Ammon's horn (tissue), 1 donor: ENCODE measurements at regions not wholly inside any gene's neighbourhood (a gene's known extent, or its start where the extent isn't known, plus 50 kb on each side); places are given as distances from the start of the nearest gene placed in this dataset.

Source experiments
- DNase-seq: peaks from one replicate; pipeline ENCODE4 v3.0.0-alpha.2; 2016; ENCODE audit warnings: low spot score

DNA sequence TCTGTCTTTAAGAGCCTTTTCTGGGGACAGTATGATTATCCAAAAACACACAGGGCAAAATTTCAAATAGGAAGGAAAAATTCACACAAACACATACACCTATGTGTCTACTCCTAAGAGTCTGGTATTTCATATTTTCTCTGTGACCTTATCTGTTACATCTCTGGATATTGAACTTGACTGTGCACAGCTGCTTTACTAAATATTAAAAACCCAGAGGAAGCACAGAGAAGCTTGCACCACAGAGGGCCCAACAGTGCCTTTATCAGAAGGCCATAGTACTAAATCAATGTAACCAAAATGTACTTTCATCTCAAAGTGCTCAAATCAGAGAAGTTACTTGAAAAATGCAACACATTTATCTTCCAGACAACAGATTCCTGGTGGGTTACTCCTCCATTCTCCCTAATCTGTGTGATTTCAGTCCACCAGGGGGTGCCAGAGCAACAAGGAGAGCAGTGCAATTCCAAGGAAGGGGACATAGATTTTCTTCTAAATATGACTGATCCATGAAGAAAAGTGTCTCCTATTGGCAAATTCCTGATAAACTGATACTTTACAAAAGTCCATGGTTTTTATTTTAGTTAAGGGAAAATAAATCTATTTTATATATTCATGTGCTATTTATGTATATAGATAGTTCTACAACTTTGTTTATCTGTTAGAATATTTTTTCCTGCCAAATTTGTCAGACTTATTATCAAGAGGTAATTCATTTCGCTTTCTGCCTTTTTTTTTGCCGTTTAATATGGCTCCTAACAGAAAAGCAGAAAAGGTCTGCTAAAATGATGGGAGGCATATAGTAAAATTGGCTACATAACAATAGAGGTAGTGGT lies 617.6 kb downstream of the LRFN5 start:
- DNase-seq: peak; percentile 79

DNA sequence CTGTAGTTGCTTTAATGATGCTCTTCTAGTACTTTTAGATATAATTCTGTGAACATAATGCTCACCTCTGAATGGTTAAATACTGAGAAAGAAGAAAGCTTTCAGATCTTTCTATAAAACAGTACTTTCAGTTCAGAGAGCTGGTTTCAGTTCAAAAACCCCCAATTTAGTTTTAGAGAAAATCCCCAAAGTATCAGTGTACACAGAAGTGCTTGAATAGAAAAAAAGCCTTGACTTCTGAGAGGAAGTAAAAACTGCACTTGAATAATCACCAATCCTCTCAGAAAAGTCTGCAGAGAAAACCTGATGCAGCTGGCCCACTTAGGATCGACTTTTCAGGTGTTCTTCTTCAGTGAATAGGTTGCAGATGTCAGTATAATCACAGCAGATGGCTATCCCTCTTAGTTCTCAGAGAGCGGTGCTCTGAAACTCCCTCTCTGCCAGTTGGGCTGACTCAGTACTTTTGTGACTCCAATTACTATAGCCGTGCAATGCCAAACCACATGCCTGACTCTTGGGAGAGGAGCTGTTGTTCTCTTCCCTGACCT lies 616.3 kb downstream of the LRFN5 start:
- peak; percentile 64 for DNase-seq

DNA sequence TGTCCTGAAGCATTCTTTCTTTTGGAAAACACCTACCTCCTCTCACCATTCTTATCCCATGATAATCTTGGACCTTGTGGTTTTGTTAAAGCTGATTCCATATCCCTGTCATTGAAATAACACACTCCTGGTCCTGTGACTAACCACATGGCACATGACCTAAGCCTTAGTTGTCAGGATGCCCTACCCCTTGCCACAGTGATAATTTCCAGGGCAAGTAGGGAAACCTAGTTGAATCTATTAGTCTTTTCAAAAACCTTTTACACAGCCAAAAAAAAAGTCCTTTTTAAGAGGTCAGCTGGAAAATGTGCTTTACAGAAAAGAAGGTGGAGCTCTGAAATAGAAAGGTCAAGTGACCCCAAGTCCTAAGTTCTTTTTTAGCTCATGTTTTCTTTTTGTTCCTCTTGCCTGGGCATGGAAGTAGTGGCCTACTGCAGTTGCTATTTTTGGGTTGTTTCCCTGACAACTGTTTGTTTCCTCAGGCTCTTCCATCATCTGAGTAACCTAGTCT lies 608.4 kb downstream of the LRFN5 start:
- DNase-seq: peak; percentile 43

DNA sequence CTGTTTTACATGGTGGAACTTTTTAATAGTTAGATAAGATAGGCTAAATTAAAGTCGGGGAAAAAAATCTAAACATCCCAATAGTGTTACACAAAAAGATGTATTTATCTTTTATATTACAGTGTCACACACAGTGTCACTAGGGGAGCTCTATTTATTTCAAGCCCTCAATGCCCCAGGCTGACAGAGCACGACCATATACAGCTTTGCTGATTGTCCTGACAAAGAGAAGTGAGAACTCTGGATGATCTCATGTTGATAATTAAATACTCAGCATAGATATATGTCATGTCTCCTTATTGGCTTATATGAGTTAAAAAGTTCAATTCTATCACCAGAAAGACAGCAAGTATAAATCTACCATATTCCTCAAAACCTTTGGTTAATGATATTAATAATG lies 594.3 kb downstream of the LRFN5 start:
- DNase-seq: no peak

DNA sequence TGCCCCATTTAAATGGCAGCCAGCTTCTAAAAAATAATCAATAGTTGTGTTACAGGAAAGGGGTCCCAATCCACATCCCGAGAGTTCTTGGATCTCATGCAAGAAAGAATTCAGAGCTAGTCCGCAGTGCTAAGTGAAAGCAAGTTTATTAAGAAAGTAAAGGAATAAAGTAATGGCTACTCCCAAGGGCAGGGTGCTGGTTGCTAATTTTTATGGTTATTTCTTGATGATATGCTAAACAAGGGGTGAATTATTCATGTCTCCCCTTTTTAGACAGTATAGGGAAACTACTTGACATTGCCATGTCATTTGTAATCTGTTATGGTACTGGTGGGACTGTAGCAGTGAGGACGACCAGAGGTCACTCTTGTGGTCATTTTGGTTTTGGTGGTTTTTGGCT lies 591.3 kb downstream of the LRFN5 start:
- DNase-seq: no peak

DNA sequence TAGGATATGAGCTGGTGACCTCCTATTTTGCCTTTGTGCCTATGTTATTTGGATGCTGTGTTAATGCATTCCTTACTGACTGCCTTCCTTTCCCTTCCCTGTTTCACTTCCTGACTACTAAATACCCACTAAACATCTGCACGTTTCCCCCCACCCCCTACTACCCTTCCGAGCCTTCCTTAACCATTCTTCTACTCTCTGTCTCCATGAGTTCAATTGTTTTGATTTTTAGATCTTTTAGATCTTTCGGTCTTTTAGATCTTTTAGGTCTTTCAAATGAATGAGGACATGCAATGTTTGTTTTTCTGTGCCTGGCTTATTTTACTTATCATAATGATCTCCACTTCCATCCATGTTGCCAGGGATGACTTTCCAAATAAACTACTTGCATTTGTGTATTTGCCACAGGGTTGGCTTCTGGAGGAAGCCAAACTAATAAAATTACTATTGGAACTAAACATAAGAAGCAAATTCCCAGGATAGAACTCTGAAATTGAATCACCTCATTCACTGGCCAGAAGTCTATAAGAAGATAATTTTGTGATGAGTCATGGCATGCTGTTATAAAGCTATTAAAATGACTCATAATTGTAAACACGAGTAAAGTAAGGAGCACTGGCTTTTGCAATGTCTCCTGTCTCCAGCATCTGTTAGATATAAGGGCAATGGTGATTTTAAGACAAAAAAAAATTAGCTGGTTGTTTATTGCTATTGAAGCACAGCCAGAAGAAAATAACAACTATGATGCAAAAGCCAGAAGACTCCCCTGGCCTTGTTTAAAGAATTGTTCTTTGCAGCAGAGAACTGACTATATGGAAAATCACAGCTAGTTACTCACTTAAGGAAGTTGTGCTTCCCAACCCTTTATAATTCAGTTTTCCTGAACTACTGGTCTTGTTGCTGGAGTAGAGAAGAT lies 586.3 kb downstream of the LRFN5 start:
- DNase-seq: no peak

DNA sequence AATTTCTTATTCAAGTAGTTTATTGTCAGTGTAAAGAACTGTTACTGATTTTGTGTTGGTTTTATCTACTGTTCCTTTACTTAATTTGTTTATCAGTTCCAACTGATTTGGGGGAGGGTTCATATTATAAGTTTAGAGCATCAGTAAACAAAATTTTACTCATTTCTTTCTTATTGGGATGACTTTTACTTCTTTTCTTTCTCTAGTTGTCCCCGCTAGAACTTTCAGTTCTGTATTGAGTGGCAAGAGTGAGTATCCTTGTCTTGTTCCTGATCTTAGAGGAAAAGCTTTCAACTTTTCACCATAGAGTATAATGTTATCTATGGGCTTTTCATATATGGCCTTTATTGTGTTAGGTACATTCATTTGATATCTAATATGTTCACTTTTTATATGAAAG lies 584.1 kb downstream of the LRFN5 start:
- no peak for DNase-seq

DNA sequence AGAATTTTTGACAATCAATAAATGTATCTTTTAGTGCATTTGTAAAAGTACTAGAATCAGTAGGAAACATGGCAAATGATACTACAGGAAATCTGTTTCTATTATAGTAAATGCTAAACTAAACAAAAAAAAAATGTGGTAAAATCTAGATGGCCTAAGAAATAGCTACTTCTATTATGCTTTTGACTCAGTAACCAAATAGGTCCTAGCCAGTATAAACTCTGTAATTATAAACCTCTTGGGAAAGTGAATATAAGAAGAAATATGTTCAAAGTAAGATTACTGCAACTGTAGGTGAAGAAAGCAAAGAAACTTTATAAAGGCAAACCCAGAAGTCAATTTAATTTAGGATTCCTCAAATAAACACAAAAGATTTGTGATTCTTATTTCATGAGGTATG lies 581.2 kb downstream of the LRFN5 start:
- no peak for DNase-seq

DNA sequence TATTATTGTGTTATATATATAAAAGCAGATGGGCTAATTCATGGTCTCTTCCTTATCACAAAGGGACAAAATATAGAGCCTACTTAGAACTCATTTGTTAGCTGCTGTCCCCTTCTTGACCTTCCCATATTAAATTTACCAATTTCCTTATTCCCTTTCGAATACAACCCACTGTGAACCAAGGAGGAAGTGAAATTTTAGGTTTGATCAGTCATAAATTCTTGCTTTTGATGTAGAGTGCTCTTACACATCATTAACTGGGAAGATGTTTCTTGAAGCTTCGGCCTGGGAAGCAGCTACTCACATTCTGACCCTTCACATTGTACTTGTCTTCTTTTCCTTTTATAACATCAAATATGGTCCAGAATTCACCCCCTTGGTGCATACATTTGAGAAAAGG lies 579.0 kb downstream of the LRFN5 start:
- no peak for DNase-seq

DNA sequence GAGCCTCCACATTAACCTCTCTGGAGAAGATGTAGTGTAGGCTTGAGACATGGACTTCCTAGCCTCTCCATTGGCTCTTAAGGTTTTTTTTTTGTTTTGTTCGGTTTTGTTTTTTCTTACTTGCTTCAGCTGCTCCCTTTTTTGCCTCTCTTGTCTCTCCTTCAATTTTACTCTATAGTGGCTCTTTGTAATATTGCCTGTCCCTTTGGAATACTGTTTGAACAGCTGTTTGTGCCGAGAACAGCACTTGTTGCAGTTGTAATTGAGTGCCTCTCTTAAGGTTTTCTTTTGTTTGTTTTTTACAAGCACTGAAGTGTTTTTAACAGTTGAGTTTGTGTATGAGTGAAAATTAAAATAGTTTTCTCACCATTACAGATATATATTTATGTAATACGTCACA lies 567.7 kb downstream of the LRFN5 start:
- no peak for DNase-seq

DNA sequence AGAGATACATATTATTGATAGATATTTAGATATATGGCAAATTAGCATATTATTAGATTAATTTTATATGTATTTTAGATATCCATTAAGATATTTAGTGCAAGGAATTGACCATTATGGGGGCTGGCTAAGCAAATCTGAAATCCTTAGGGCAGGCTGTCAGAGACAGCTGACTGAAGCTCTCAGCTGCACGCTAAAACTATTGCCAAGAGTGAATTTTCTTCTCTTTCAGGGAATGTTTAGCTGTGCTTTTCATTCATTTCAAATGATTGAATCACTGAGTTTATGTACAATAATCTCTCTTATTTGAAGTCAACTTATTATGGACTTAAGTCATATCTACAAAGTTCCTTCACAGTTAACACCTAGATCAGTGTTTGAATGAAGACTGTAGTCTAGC lies 566.5 kb downstream of the LRFN5 start:
- DNase-seq: no peak

DNA sequence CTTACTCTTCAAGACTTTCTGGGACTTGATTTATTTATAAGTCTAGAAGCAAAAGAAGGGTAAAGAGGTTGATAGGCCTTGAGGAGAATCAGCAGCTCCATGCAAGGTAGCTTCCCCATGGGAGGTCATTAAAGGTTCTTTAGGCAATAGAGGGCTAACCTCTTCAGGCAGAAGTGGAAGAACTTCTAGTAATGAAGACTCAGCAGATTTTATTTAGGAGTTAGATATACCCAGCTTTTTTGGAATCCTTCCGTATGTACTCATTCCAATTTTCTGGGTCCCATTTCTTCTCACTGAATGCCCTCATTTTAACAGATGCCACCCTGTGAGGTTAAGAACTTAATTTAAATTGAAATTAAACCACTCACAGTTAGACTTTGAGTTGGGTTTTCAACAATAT lies 565.6 kb downstream of the LRFN5 start:
- no peak for DNase-seq

DNA sequence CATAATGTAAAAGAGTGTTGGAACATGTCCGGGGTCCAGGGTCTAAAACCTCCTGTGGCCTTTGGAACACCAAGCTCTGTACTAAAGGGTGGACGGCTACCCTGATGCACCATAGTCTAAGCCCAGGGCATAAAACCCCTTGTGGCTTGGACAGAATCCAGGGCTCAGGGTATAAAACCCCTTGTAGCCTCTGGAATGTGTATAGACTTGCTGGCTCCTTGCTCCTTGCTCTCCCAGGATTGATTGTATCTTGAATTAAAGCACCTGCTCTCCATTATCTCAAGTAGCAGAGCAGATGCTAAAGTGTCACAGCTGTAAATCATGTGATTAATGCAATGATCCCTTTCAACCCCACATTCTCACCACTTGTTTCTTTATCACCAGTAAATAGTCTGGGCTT lies 556.5 kb downstream of the LRFN5 start:
- no peak for DNase-seq

DNA sequence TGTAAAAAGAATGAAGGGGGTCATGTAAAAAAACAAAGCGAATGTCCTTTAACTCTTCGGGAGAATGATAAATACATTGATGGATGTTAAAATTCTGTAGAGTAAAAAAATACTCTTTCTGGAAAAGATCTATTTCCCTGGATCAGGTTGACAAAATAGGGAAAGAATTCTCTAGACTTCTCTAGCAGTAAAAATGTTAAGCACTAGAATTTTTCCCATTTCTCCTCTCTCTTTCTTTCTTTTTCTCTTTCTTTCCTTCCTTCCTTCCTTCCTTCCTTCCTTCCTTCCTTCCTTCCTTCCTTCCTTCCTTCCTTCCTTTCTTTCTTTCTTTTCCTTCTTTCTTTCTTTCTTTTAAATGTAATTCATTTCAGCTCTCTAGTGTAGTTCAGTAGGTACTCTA lies 552.5 kb downstream of the LRFN5 start:
- DNase-seq: no peak

DNA sequence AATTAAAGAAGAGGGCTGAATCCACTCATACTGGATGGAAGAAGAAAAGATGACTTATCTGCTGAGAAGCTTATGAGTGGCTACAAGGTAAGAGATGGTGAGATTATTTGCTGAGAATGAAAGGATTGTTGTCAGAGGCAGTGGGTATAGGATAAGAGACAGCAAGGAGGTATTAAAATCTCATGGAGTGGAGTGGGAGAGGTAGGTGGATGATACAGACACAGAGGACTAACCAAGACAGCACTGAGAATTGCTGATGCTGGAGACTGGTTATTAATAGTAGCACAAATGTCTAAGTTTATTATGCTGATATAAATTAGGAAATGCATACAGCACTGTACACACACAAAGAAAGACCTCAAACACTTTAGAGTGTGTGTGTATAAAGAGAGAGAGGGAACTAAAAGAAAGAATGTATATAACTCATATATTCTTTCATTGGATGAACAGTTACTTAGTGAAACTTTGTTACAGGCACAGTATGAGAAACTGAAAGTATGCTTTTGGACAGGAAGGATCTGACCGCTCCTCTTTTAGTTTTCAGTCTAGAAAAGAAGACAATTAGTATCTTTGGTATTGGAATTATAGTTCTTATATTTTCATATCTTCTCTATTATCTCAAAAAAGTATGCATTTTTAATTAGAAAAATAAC lies 543.1 kb downstream of the LRFN5 start:
- DNase-seq: no peak

DNA sequence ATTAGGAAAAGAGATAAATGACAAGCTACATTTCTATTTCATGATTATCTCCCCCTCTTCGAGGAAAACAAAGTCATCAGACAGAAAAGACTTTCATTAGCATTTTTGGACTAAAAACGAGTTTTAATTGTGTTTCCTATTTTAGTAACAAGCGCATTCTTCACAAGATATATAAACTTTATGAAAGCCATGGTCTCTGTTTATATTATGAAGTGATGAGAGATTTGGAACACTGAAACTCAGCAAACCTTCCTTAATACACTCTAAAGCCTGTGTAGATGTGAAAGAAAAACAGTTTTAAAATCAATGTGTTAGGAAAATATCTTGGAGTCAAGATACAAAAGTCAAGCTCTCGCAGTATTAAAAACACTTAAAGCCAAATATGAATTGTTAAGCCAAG lies 539.1 kb downstream of the LRFN5 start:
- no peak for DNase-seq

DNA sequence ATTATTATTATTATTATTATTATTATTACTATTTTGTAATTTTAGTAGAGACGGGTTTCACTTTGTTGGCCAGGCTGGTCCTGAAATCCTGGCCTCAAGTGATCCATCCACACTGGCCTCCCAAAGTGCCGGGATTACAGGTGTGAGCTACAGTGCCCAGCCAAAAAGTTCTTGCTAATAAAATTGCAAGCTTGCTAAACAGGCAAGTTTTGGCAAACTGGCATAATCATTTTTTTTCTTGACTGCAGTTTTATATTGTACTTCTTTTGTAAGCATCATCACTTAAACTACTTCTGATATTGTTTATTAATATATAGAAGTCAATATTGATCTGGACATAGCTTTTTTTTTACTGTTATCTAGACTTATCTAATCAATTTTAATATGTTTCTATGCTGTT lies 536.4 kb downstream of the LRFN5 start:
- DNase-seq: no peak

DNA sequence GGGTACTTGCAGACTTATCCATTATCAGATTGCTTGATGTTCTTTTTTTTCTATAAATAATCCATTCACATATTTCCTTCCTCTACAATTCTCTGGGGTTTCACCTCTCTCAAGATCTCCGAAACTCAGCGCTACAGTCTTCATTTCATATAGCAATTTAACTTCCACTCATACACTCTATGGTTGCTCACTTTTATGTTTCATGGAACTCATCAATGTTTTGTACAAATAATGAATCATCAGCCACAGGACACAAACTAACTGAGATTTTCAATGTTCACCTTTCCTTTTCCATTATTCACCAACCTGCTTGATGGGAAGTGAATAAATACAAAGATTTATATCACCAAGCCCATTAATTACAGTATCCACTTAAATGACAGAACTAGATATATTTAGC lies 534.7 kb downstream of the LRFN5 start:
- no peak for DNase-seq

DNA sequence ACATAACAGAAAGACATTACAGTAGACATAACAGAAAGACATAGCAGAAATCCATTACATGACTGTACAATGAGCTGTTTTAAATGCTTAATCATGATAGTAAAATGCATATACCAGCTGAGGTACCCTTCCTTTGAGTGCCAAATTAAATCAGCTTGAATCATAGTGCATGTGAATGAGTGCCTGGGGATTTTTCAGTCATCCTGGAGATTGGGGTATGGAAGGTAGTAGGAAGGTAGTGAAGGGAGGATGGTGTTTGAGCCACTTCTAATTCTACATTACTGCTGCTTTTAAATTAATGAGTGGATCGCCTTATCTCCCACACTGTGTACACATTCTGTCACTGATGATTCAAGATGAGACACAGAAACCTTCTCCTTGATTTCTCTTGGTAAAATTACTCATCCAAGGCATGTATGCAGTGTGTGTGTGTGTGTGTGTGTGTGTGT lies 534.2 kb downstream of the LRFN5 start:
- no peak for DNase-seq

DNA sequence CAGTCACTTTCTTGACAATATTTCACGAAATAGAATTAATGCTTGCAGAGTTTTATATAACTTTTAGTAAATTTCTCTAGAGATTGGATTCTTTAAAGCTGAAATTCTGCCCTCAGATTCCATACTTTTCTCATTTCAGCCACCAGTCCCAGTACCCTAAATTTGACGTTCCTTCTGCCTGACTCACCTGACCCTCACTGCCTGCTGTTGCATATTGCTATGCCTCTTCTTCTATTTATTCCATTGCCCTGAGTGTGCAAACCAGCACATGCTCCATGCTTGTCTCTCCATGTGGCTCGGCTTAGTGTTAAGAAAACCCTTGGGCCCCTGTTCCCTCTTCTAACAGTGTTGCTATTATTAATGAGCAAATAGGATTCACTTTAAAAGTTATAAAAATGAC lies 533.3 kb downstream of the LRFN5 start:
- no peak for DNase-seq

DNA sequence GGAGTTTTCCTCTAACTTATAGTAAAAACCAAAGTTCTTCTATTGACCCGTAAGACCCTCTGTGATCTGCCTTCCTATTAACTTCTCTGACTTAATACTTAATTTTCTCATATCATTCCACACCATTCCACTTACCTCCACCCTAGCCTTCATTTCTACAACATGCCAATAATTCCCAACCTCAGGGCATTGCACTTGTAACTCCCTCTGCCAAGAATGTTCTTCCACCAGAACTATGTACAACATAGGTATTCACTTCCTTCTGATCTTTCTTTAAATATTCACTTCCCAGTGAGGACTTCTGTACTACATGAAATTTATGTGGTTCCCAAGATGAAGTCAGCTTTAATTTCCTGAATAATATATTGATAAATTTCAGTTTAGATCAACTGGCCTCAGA lies 531.7 kb downstream of the LRFN5 start:
- DNase-seq: no peak

DNA sequence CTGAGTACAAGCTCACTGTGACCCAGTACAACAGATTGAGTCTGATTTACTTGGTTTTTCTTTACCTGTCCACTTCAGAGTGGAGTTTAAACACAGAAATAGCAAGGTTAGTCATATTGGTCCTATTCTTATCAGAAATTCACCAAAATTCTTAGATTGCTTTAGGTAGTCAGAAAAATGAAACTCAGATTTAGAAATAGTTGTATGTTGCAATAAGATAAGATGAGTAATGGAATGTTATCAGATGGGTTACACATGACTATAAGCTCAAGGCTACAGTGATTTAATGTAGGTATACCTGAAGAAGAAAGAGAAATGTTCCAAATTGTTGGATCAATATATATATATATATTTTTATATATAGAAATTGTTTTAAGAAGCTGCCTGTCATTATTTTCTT lies 524.1 kb downstream of the LRFN5 start:
- DNase-seq: no peak
